ENCODE measurements at regions not wholly inside any gene's neighbourhood (a gene's known extent, or its start where the extent isn't known, plus 50 kb on each side); places are given as distances from the start of the nearest gene placed in this dataset.
A peak's percentile ranks its signal among the peaks of the same experiment; 100 is the strongest.

DNA sequence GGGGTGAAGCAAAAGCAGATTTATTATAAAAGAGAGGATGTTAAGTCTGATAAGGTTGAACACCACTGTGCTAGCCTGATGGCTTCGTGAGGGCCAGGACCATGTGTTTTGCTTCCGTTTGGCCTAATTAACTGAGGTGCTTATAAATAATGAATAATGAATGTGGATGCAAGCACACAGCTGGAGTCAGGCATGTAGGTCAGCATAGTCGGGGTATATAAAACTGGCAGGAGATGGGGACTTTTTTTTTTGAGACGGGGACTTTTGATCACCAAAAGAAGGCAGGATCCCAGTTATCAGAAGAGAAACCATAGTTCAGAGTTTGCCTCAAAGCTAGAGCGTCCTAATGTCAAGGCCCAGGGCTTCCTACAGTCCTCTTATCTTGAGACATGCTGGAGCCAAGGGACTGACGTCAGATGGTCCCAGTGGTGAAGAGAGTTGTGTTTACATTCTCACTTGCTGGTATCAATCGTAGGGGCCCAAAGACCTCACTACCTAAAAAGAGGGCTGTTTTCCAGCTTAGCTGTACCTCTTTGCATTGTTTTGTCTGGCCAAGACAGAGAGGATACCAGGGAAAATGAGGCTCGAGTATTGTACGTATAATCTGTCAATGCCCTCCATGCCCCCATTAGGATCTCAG, 50.4 kb downstream of the RTL9 start:
- DNase-seq: no peak

DNA sequence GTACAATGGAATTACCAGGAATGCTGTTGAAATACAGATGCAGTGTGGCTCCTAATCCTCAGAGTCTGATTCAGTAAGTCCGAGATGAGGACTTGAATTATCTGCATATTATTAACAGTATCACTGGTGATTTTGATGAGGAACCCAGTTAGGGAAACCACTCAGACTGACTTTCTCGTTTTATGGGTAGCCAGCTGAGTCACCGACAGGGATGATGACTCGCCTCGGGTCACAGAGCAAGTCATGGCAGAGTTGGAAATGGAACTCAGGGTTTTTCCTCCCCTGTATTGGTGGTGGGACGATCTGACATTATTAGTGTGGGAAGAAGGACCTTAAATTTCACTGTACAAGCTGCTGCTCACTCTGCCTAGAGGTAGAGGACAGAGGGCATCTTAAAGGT, 51.3 kb downstream of the RTL9 start:
- DNase-seq: no peak

DNA sequence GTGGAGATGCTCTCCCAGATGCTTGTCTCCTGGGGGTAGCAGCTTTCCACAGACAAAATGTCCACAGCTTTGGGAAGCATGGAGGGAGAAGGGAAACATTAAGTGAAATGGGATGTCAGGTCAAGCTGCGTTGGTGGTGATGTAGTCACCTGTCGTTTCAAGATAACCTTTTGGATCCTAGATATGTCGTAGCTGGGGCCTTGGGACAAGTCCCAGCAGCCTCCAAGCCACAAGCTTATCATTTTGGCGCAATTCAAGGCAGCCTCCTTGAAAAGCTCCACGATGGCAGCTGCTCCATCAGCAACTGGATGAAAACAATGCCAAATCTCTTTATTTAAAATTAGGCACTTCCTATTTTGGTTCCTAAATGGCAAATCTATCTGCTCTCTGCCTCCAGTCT, 52.0 kb downstream of the RTL9 start:
- no peak for DNase-seq

DNA sequence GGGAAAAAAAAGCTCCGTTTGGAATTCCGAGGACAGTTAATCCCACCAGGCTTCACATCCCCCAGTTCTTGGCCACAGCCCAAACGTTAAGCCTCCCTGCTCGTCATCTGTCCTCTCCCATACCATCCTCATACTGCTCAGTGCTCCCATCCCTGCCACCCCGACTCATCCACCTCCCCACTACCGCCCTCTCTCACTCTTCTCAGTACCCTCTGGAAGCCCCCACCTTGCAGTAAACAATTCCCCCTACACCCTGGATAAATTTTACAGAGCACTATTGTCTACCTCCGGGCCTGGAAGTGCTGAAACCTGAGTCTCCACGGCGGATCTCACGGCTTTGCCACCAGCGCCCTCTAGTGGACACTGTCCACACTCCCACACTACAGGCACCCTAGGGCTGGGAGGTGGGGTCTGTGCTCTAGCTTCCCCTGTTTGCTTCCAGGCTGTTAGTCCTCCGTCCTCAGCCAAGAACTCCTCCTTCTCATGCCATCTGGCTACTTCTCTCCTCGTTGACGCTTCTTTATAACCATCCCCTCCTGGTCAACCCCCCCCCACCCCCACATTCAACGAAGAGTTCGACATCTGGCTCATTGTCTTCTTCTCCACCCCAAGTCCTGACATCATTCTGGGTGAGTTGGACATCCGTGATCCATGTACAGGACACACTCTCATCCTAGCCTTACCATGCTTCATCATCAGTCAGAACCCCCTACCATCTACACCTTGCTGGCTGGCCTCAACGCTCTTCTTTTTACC, 54.5 kb downstream of the RTL9 start:
- peak; percentile 80 for DNase-seq

DNA sequence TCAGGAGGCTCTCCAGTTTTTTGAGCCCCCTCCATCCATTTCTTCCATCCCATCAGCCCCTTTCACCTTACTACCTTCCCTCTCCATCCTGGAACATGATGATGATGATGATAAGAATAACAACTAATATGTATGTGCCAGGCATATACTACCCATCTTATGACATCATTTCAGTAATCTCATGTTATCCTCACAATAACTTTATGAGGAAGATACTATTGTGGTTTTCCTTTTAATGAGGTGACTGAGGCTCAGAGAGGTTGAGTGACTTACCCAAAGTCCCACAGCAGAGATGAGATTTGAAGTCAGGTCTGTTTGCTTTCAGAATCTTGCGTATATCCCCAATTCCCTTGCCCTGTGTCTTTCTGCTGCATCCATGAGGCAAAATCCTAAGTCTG, 55.1 kb downstream of the RTL9 start:
- DNase-seq: no peak

DNA sequence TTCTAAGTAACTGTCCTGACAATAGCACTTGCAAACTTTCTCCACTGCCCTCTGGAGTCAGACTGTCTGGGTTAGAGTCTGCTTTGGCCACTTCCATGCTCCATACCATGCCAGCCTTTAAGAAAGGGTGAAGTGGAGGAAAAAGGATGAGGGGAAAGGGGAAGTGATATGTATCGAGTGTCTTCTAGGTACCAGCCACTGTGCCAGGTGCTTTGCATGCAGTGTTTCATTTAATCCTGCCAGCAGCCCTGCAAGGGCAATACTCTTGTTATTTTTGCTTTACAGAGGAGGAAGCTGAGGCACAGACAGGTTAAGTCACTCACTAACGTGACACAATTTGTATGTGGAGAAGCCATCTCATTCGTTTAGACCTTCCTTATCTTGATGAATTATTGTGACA, 55.6 kb downstream of the RTL9 start:
- DNase-seq: no peak

DNA sequence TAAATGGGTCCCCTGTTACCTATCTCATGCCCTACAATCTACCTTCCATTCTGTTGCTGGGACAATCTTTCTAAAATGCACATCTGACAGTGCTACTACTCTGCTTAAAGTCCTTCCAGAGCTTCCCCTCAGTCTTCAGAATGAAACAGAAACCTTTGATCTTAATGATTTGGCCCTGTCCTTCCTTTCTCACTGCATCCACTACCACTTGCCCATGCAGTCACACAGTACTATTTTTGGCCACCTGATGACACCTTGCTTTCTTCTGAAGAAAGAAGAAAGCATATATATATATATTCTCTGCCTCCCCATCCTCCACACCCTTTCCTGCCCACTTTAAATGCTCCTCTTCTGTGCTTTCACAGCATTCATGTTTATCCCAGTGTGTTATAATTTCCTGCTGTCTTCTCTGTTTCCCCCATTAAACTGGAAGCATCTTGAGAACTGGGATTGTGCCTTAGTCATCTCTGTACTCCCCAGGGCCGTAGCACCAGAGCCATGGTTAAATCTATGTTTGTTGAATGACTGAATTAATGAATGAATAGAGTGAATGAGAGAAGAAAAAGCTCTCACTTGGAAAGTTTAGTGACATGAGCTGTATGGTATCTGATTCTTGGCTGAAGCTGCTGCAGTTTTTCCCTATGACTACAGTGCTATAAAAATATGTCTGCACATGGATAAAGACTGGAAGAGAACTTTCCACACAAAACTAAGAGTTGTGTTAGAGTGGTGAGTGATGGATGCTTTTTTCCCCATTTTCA, 56.2 kb downstream of the RTL9 start:
- DNase-seq: no peak

DNA sequence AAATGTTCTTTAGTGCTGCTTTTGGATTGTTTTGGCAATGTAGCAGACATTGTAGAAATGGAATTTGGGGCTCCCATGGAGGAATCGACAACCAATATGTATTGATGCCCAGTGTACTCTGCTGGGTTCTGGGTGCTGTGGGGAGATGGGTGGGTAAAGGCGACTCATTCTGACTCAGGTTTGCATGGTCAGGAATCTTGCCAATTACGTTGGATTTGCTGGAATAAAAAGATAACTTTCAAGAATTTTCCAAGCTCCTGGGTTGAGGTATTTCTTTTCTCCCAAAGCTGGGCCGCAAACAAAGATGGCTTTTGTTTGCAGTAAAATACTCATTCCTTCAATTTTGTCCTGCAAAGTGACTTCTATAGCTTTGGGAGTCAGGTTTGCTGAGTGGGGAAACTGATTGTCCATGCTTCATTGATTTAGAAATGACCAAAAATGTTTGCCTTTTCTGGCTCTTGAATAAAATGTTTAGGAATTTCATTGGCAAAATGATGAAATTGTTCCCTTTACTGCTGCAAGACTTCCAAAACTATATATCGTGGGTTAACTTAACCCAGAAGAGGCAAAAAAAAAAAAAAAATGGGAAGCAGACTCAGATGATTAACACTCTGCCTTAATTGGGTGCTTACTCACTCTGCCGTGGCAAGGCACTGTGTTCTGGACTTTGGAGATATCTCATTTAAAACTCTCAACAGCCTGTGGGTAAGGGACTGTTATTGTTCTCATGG, 57.0 kb downstream of the RTL9 start:
- no peak for DNase-seq

DNA sequence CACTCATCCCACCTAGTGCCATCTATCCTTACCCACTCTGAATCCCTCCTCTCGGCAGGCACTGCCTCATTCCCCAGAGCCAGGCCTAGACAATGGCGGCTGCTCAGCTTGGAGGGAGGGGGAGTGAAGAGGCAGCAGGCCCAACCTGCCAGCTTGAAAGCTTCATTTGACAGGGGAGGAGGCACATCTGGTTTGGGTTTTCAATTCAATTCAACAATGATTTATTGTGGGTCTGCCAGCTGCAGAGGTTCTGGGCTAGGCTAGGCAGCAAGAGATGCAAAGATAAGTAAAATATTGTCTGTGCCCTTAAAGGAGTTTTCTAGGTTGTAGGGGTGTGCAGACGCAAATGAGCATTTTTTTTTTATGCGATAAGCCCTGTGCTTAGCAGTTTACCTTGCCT, 58.5 kb downstream of the RTL9 start:
- DNase-seq: no peak

DNA sequence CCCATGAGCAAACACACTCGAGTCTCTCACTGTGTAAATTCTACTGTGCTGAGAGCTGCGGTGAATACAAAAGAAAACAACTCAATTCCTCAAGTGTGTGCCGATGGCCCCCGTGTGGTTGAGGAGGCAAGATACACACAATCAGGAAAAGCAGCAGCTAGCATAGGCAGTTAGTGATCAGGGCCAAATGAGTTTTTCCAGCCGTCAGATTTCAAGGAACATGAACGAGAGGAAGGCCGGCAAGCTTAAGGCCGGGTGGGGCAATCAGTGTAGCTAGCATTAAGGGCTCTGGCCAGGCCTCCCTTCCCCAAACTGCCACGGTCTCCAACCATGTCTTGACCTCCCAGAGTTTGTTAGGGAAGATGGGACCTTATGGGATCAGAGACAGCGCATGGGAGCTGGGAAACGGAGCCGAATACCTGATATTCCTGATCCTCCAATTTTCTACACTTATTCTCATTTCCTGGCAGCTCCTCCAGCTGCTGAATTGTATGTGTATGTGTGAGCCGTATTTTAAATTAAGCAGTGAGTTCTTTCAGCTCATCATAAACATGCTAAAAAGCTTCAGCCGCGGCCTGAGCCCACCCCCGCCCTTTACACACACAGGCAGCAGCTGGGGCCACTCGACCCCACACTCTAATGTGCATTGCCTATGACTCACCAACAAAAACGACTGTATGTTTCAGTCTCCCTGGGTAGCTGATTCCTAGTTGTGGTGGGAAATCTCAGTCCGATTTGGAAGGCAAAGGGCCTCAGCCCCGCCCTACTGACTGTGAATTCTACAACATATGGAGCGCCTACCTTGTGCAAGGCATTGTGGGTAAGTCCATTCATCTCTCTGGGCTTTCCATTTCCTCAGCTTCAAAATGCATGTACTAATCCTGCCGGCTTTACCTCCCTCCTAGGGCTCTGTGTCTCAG, 59.9 kb downstream of the RTL9 start:
- DNase-seq: peak; percentile 69

DNA sequence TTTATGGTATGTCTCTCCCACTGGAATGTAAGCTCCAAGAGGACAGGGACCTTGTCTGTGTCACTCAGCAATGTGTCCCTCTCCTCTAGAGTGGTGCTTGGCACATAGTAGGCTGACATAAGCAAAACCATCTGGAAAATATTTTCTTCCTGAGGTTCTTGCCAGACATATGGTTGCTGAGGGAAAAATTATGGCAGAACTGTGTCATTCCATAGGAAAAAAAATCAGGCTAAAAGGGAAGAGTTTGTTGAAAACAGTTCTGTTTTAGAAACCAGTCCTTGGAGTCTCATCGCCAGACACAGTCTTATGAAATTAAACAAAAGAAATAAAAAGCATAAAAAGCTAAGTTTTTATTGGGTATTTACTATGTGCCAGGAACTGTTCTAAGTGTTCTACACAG, 60.9 kb downstream of the RTL9 start:
- no peak for DNase-seq

DNA sequence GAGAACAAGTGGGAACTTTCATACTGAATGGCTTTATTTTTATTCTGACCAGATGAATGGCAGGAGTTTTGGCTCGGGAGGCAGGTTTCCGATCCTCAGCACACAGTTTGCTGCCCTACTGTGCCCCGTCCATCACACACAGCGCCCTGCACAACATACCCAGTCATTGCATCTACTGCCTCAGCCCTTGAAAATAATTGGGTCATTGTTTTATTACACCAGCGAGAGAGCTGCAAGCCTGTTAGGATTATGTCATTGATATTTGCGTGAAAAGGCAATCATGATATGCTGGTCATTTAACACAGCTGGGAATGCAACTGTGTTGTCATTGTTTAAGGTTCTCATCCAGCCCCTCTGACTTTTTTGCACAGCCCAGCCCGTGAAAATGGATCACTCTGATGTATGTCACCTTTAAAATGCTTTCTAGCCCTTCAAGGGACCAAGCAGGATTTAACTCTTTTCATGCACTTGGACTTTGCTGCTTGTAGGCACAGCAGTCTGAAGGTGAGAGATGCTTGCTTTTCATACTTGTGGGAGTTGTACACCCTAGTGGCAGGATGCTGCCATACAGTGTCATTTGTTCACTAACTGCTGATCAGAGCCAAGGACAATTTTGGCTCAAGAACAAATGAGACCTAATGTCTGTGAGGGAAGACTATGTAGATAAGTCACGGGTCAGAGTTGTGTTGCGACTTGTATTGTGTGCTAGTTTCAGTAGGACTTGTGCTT, 62.3 kb downstream of the RTL9 start:
- no peak for DNase-seq

DNA sequence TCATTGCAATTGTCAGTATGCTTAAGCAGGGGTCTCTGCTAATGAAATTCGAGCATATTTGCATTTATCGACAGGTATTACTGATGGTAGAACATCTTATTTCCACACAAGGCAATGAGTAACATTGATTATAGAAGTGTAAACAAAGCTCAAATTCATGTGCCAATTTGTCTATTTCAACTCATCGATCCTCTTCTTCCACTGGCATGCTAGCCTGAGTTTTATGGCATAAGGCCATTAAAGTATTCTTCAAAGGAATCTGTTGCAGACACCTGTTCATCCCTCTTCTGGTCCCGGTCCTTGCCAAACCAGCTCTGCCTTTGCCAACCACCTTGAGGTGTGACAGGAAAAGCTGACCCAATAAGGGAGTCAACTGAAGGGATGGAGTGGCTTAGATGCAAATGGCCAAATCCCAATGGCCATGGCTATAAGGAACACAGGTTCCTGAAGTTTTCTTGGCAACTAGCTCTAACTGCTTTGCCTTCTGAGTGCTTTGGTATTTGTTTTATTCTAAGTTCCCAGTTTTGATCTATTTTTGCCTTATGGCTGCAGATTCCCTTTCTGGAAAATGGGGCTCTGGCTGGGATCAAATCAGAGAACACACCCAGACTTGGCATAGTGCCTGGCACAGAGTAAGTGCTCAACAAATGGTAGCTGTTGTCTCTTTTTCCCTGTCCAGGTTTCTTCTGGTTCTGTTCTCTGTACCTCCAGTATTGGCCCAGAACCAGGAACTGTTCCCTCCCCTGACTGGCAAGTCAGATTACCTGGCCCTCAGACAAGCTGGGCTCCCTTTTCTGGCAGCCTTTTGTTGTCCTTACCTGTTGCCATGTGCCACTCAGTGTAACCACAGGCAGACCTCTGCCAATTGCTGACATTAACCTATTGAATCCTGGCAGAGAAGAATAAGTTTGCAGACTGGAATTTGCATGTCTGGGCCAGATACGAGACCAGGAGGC, 63.1 kb downstream of the RTL9 start:
- DNase-seq: no peak

DNA sequence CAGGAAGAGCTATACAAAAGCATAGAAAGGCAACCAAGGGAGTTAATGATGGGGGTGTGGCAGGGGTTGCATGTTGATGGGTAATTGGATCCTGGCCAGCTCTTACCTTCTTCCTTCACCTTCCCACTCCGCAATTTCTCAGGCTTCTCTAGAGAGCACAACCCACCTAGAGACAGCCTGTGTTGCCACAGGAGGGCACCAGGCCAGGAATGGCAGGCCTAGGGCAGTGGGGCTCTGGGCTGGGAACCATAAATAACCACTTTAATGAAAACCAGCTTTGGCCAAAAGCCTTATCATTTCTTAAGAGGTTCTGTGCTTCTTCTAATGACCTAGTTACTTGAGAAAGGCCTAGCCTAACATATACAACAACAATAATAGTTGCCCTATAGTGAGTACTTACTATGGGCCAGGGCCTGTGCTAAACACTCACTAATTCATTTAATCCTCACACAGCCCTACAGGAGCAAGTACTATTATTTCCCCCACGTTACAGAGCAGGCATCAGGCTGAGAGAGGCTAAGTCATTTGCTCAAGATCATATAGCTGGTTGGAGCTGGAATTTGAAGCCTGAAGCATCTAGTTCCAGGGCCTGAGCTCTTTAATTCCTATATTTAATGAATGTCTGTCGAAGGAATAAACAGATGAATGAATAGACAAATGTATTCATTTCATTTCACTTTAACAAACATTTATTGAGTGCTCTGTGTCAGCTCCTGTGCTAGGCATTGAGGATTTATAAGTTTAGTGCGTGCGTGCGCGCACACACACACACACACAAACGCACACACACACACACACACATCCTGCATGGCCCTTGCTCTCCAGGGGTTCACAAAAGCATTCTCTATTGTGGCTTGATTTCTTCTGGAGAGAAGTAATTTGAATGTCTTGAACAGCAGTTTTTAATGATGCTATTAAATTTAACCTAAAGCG, 66.8 kb downstream of the RTL9 start:
- DNase-seq: peak; percentile 24

DNA sequence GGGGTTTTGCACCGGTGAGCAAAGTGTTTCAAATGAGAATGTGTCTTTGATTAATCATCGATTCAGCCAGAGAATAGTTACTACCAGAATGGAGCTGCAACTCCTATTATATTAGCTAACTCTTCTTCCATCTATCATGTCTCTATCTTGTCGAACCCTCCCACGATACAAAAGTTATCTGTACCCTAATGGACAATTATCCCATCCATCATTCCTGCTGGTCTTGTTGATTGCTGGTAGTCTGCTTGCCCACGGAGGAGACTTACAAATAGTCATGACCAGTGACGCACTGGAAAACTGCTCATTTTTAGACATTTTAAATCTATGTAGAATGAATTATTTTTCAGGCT, 67.5 kb downstream of the RTL9 start:
- no peak for DNase-seq

DNA sequence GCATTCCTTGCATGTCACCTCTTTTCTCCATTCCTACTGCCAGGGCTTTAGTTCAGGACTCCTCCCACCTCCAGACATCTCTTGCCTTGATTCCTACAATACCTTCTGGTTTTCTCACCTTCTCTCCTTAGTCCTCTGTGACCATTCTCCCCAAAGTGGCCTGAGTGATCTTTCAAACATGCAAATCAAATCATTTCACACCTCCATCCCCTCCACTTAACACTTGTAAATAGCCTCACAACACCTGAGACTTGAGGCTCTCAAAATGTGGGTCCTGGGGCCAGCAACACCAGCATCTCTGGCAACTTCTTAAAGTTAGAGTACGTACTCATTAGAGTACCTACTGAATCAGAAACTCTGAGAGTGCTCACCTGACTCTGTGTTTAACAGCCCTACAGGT, 68.4 kb downstream of the RTL9 start:
- DNase-seq: no peak

DNA sequence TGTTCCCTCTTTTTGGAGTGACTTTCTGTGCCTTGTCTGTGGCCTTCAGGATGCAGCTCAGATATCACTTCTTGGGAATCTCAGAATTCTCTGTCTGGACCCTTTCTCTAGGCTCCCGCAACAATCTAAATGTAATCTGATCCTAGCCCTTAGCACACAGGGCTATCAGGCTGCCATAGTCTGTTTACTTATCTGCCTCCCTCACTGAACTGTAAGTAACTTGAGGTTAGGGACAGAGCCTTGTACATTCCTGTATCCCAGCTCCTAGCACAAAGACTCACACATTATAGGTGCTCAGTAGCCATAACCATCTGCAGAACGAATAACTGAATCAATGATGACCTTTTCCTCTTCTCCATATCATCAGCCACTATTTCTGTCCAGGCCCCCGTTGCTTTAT, 69.5 kb downstream of the RTL9 start:
- DNase-seq: no peak

DNA sequence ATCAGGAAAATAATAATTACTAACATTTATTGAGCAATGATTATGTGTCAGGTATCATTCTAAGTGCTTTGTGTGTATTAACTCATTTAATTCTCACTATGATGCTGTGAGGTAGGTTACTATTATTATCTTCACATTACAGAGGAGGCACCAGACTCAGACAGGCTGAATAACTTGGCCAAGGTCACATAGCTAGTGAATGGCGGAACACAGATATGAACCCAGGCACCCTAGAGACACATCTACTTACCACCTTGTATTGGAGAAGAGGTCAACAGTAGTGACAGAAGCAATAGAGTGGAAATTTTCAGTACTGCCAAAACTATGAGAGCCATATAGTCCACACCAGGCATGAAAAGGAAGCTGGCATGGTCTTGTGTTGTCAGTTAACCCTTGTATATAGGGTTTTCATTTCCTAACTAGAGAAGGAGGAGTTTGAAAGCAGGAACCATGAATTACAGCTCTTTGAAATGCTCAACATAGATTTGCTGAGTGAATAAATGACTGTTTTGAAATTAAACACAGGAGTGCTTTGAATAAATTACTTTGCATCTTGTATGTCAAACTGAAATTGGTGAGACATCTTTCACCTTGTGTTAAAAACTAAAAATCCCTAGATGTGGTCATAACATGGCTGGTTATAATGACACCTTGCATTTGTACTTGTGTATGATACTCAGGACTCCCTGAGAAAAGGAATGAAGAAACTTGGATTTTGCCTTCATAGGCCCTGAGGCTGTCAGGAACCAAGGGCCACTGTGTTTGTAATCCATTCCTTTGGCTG, 71.8 kb downstream of the RTL9 start:
- no peak for DNase-seq

Data from NCI-H1092 treated with DMSO at 0.1 percent for 48 hours (cell line).